Body of pancreas (tissue), 4 donors: ENCODE measurements at regions not wholly inside any gene's neighbourhood (a gene's known extent, or its start where the extent isn't known, plus 50 kb on each side); places are given as distances from the start of the nearest gene placed in this dataset.

Experiments
- ATAC-seq: fragments of 150-250 bp; one replicate; pipeline ENCODE4 v1.9.1; 2016
- DNase-seq, 4 donors: peaks; one replicate each; pipeline ENCODE4 v3.0.0-alpha.2; 2019
- H3K27ac ChIP-seq, 4 donors: fragments of 200-600 bp; sonication (generic); 1 replicate in 3 of 4; 2 replicates in 1 of 4; pipeline versions ENCODE4 v1.5.1 to v1.6.1; 2016 to 2019; ENCODE audit warnings: mild to moderate bottlenecking in 1 of 4, mixed read lengths in 1 of 4, moderate library complexity in 1 of 4
- H3K27me3 ChIP-seq, 2 donors: fragments of 200-600 bp; sonication (generic); one replicate each; pipeline ENCODE4 v1.6.0; 2016; ENCODE audit warnings: mild to moderate bottlenecking in 1 of 2
- H3K36me3 ChIP-seq, 2 donors: fragments of 200-600 bp; sonication (generic); replicated peaks in 1 of 2; 2 replicates each; pipeline ENCODE4 v1.5.1; 2016; ENCODE audit warnings: low read depth in 2 of 2; ENCODE audit not compliant: insufficient read depth in 1 of 2
- H3K4me1 ChIP-seq: fragments of 200-600 bp; sonication (generic); one replicate; pipeline ENCODE4 v1.6.0; 2016
- H3K4me3 ChIP-seq, 2 donors: fragments of 200-600 bp; sonication (generic); 1 replicate in 1 of 2; 2 replicates in 1 of 2; pipeline ENCODE4 v1.5.1; 2016 to 2019
- H3K9me3 ChIP-seq, 3 donors: fragments of 200-600 bp; sonication (generic); 1 replicate in 2 of 3; 2 replicates in 1 of 3; pipeline ENCODE4 v1.5.1; 2016
- POLR2A ChIP-seq, 3 donors: fragments of 450-650 bp; IDR thresholded peaks; one replicate each; pipeline ENCODE4 v1.6.1; 2016; ENCODE audit warnings: antibody characterized with exemption in 3 of 3, mild to moderate bottlenecking in 2 of 3
- WGBS, 2 donors: methylation state at CpG; one replicate each; pipeline ENCODE4 v1.1.5; 2017; 5-methylcytosine and 5-hydroxymethylcytosine counted together
- intact Hi-C: fragments of 100-400 bp; cut with DNase I; formaldehyde crosslinking; loops from one replicate; pipeline ENCODE4 v1.15.1; 2023
- TF ChIP-seq, protein P1 (sequence below), 7 experiments: fragments of 450-650 bp in 4 of 7; fragments of 200-600 bp in 3 of 7; sonication (generic) in 3 of 7; IDR thresholded peaks; one replicate each; pipeline ENCODE4 v1.5.1; 2016 to 2019; ENCODE audit warnings: antibody characterized with exemption in 7 of 7

DNA sequence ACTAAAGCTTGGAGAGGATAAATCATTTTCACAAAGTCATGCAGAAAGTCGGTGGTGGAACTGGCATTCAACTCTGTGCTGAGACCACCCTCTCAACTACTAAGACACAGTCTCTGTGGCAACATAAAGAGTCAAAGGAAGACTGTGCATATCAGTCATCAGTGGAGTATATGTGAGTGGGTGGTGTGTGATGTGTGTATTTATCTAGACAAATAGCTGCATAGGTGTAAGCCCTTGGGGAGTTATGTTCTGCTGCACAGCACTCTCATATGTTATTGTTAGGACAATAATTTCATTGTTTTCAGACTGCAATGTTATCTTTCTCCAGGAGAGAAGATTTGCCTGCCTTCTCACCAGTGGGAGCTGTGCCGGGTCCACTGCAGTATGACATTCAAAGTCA is 186.3 kb upstream of the HNRNPA3 start:
- DNase-seq (no peak), ATAC-seq (no peak)
- Histone ChIP-seq H3K4me3 (no peak overlapping the region), H3K36me3 (no peaks in the 10 kb centered on the region), H3K9me3 (no peaks in the 10 kb centered on the region), H3K27ac (no peak overlapping the region), H3K27me3 (no peaks in the 10 kb centered on the region), H3K4me1 (no peaks in the 10 kb centered on the region)
- TF ChIP-seq, protein P1, sequence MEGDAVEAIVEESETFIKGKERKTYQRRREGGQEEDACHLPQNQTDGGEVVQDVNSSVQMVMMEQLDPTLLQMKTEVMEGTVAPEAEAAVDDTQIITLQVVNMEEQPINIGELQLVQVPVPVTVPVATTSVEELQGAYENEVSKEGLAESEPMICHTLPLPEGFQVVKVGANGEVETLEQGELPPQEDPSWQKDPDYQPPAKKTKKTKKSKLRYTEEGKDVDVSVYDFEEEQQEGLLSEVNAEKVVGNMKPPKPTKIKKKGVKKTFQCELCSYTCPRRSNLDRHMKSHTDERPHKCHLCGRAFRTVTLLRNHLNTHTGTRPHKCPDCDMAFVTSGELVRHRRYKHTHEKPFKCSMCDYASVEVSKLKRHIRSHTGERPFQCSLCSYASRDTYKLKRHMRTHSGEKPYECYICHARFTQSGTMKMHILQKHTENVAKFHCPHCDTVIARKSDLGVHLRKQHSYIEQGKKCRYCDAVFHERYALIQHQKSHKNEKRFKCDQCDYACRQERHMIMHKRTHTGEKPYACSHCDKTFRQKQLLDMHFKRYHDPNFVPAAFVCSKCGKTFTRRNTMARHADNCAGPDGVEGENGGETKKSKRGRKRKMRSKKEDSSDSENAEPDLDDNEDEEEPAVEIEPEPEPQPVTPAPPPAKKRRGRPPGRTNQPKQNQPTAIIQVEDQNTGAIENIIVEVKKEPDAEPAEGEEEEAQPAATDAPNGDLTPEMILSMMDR (IDR thresholded peaks at IDR 0.05): no peak
- no peak for TF ChIP-seq POLR2A (IDR thresholded peaks at IDR 0.05)
- intact Hi-C loops: no loop called here
- WGBS, 2 donors: 29 to 32% methylated on average over 2 of the region's 2 CpGs

DNA sequence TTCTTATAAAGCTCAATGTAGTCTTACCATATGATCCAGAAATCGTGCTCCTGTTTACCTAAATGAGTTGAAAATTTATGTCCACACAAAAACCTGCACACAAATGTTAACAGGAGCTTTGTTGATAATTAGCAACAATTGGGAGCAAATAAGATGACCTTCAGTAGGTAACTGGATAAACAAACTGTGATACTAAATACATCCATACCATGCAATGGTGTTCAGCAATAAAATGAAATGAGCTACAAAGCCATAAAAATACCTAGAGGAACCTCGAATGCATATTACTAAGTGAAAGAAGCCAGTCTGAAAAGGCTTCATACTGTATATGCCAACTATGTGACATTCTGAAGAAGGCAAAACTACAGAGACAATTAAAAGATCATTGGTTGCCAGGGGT is 185.6 kb upstream of the HNRNPA3 start:
- TF ChIP-seq, protein P1 (IDR thresholded peaks at IDR 0.05): no peak
- no peak for TF ChIP-seq POLR2A (IDR thresholded peaks at IDR 0.05)
- no peak overlapping the region for H3K27ac ChIP-seq
- no peak overlapping the region for H3K4me3 ChIP-seq
- no peak for ATAC-seq
- H3K27me3 ChIP-seq: no peaks in the 10 kb centered on the region
- no peak for DNase-seq
- no peaks in the 10 kb centered on the region for H3K4me1 ChIP-seq
- intact Hi-C loops: no loop called here
- H3K36me3 ChIP-seq: no peaks in the 10 kb centered on the region
- H3K9me3 ChIP-seq: no peaks in the 10 kb centered on the region
- WGBS, 2 donors: 37 to 46% methylated on average over 2 of the region's 2 CpGs

DNA sequence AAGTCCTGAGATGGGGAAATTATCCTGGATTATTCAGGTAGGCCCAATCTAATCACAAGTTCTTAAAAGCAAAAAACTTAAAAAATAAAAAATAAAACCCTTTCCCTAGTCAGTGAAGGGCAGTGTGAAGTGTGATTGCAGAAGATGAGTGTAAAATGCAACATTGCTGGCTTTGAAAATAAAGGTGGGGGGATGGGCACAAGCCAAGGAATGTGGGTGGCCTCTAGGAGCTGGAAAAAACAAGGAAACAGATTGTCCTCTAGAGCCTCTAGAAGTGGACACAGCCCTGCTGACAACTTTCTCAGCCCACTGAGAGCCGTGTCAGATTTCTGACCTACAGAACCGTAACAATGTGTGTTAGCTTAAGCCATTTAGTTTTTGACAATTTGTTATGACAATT is 184.3 kb upstream of the HNRNPA3 start:
- ATAC-seq: no peak
- Histone ChIP-seq H3K36me3 (no peaks in the 10 kb centered on the region), H3K9me3 (no peaks in the 10 kb centered on the region), H3K27ac (no peak overlapping the region), H3K4me3 (no peak overlapping the region), H3K4me1 (no peaks in the 10 kb centered on the region), H3K27me3 (no peaks in the 10 kb centered on the region)
- TF ChIP-seq, protein P1 (IDR thresholded peaks at IDR 0.05): no peak
- no peak for TF ChIP-seq POLR2A (IDR thresholded peaks at IDR 0.05)
- intact Hi-C loops: no loop called here
- no peak for DNase-seq
- 83 to 91% methylated on average over 2 of the region's 2 CpGs for WGBS, 2 donors

DNA sequence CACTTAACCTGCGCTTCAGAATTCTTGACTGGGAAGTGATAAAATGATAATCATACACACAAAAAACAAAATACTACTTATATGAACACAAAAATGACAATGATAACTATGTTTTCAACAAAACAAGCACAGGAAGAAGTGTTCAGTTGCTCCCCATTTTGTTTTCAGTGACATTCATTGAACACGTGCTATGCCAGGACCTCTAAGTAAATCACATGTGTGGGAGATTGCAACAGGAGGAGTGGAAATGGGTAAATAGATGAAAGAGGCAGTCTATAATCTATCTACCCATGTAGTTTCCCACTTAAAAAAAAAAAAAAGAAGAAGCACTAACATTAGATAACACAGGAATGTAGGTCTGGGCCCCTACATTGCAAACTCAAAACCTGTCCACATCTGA is 183.5 kb upstream of the HNRNPA3 start:
- Histone ChIP-seq H3K4me1 (no peaks in the 10 kb centered on the region), H3K27ac (no peak overlapping the region), H3K27me3 (no peaks in the 10 kb centered on the region), H3K36me3 (no peaks in the 10 kb centered on the region), H3K4me3 (no peak overlapping the region), H3K9me3 (no peaks in the 10 kb centered on the region)
- DNase-seq: no peak
- 73 to 90% methylated on average over 2 of the region's 2 CpGs for WGBS, 2 donors
- TF ChIP-seq, protein P1 (IDR thresholded peaks at IDR 0.05): no peak
- no peak for TF ChIP-seq POLR2A (IDR thresholded peaks at IDR 0.05)
- intact Hi-C loops: no loop called here
- ATAC-seq: no peak

DNA sequence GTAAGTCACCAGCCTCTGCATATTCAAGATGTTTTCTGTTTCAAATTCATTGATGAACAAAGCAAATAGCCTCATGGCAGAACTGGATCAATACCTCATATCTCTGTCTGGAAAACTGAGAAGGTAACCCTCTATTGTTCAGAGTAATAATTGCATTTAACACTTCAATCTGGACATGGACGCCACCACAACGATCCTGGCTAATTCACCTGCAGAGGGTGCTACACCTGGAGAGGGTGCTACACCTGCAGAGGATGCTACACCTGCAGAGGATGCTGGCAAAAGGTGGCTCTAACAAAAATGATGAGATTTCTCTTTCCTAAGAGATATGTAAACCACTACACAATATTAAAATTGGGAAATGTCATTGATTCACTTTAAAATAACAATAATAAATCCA is 183.1 kb upstream of the HNRNPA3 start:
- intact Hi-C loops: no loop called here
- TF ChIP-seq, protein P1 (IDR thresholded peaks at IDR 0.05): peak in 1 of 7 experiments; percentile 20
- no peak for TF ChIP-seq POLR2A (IDR thresholded peaks at IDR 0.05)
- WGBS, 2 donors: 20 to 22% methylated on average over 2 of the region's 2 CpGs
- no peaks in the 10 kb centered on the region for H3K4me1 ChIP-seq
- ATAC-seq: no peak
- no peak for DNase-seq
- H3K27me3 ChIP-seq: no peaks in the 10 kb centered on the region
- no peak overlapping the region for H3K27ac ChIP-seq
- H3K36me3 ChIP-seq: no peaks in the 10 kb centered on the region
- H3K9me3 ChIP-seq: no peaks in the 10 kb centered on the region
- H3K4me3 ChIP-seq: no peak overlapping the region
